ENCODE measurements at regions not wholly inside any gene's neighbourhood (a gene's known extent, or its start where the extent isn't known, plus 50 kb on each side); places are given as distances from the start of the nearest gene placed in this dataset.
"Not testable (repeated sequence)": the region's sequence is repeated elsewhere in the genome, so short reads cannot be mapped to it uniquely, and the experiment has no call there.

GRCh38 chr7:24432677-24433076 lies 140.6 kb upstream of the PALS2 start:
- H3K36me3 Mint-ChIP-seq (ENCODE audit: low read depth): no peaks in the 10 kb centered on the region
- no peak overlapping the region for H3K27ac Mint-ChIP-seq
- no peaks in the 10 kb centered on the region for H3K4me1 Mint-ChIP-seq (ENCODE audit: low read depth)
- no peaks in the 10 kb centered on the region for H3K9me3 Mint-ChIP-seq
- H3K4me3 Mint-ChIP-seq: no peak overlapping the region
- peaks cover 18% of the 10 kb centered on the region for H3K27me3 Mint-ChIP-seq (ENCODE audit: low read depth)
- DNase-seq (ENCODE audit: low spot score): no peak

- DNase-seq (ENCODE audit: low spot score): no peak
- Mint-ChIP-seq H3K9me3 (peaks cover 10% of the 10 kb centered on the region), H3K27me3 (ENCODE audit: low read depth) (peaks cover 16% of the 10 kb centered on the region), H3K4me3 (no peak overlapping the region), H3K27ac (no peak overlapping the region), H3K36me3 (ENCODE audit: low read depth) (no peaks in the 10 kb centered on the region), H3K4me1 (ENCODE audit: low read depth) (peaks cover 5% of the 10 kb centered on the region)
Measured at GRCh38 chr7:24434972-24435371, 138.3 kb upstream of the PALS2 start.

- H3K4me1 Mint-ChIP-seq (ENCODE audit: low read depth): peaks cover 10% of the 10 kb centered on the region
- H3K9me3 Mint-ChIP-seq: peaks cover 11% of the 10 kb centered on the region
- no peak overlapping the region for H3K4me3 Mint-ChIP-seq
- no peaks in the 10 kb centered on the region for H3K36me3 Mint-ChIP-seq (ENCODE audit: low read depth)
- no peak for DNase-seq (ENCODE audit: low spot score)
- H3K27ac Mint-ChIP-seq: no peak overlapping the region
- H3K27me3 Mint-ChIP-seq (ENCODE audit: low read depth): peaks cover 16% of the 10 kb centered on the region
Measured at GRCh38 chr7:24436131-24436920, 136.9 kb upstream of the PALS2 start.

- Mint-ChIP-seq H3K27me3 (ENCODE audit: low read depth) (peaks cover 16% of the 10 kb centered on the region), H3K36me3 (ENCODE audit: low read depth) (no peaks in the 10 kb centered on the region), H3K4me3 (no peak overlapping the region), H3K27ac (no peak overlapping the region), H3K9me3 (peaks cover 14% of the 10 kb centered on the region), H3K4me1 (ENCODE audit: low read depth) (peaks cover 21% of the 10 kb centered on the region)
- DNase-seq (ENCODE audit: low spot score): no peak
Measured at GRCh38 chr7:24438232-24438631, 135.0 kb upstream of the PALS2 start.

GRCh38 chr7:24439104-24439503 lies 134.1 kb upstream of the PALS2 start:
- peaks cover 16% of the 10 kb centered on the region for H3K27me3 Mint-ChIP-seq (ENCODE audit: low read depth)
- not testable (repeated sequence) for H3K4me3 Mint-ChIP-seq; H3K27ac Mint-ChIP-seq; DNase-seq (ENCODE audit: low spot score); H3K36me3 Mint-ChIP-seq (ENCODE audit: low read depth)
- H3K9me3 Mint-ChIP-seq: peaks cover 17% of the 10 kb centered on the region
- peaks cover 23% of the 10 kb centered on the region for H3K4me1 Mint-ChIP-seq (ENCODE audit: low read depth)

- H3K27ac Mint-ChIP-seq: no peak overlapping the region
- peaks cover 17% of the 10 kb centered on the region for H3K9me3 Mint-ChIP-seq
- no peak for DNase-seq (ENCODE audit: low spot score)
- peak overlapping the region; percentile 13 for H3K4me3 Mint-ChIP-seq
- peaks cover 5% of the 10 kb centered on the region for H3K27me3 Mint-ChIP-seq (ENCODE audit: low read depth)
- H3K36me3 Mint-ChIP-seq (ENCODE audit: low read depth): no peaks in the 10 kb centered on the region
- H3K4me1 Mint-ChIP-seq (ENCODE audit: low read depth): peaks cover 23% of the 10 kb centered on the region
Measured at GRCh38 chr7:24440892-24441291, 132.4 kb upstream of the PALS2 start.

- Mint-ChIP-seq H3K4me3 (peak overlapping the region; percentile 34), H3K27me3 (ENCODE audit: low read depth) (peaks cover 8% of the 10 kb centered on the region), H3K9me3 (peaks cover 17% of the 10 kb centered on the region), H3K27ac (no peak overlapping the region), H3K36me3 (ENCODE audit: low read depth) (no peaks in the 10 kb centered on the region), H3K4me1 (ENCODE audit: low read depth) (peaks cover 23% of the 10 kb centered on the region)
- no peak for DNase-seq (ENCODE audit: low spot score)
Measured at GRCh38 chr7:24441314-24442027, 131.8 kb upstream of the PALS2 start.

GRCh38 chr7:24442170-24442777 lies 131.0 kb upstream of the PALS2 start:
- Mint-ChIP-seq H3K27me3 (ENCODE audit: low read depth) (peaks cover 8% of the 10 kb centered on the region), H3K36me3 (ENCODE audit: low read depth) (no peaks in the 10 kb centered on the region), H3K4me3 (no peak overlapping the region), H3K4me1 (ENCODE audit: low read depth) (peaks cover 23% of the 10 kb centered on the region), H3K27ac (no peak overlapping the region), H3K9me3 (peaks cover 17% of the 10 kb centered on the region)
- DNase-seq (ENCODE audit: low spot score): no peak

GRCh38 chr7:24444666-24445440 lies 128.4 kb upstream of the PALS2 start:
- Mint-ChIP-seq H3K36me3 (ENCODE audit: low read depth) (no peaks in the 10 kb centered on the region), H3K27ac (no peak overlapping the region), H3K4me3 (no peak overlapping the region), H3K9me3 (peaks cover 8% of the 10 kb centered on the region), H3K4me1 (ENCODE audit: low read depth) (peaks cover 18% of the 10 kb centered on the region), H3K27me3 (ENCODE audit: low read depth) (peaks cover 5% of the 10 kb centered on the region)
- DNase-seq (ENCODE audit: low spot score): no peak

- peaks cover 5% of the 10 kb centered on the region for H3K9me3 Mint-ChIP-seq
Measured at GRCh38 chr7:24448038-24448437, 125.2 kb upstream of the PALS2 start.

GRCh38 chr7:24449416-24449815 lies 123.8 kb upstream of the PALS2 start:
- not testable (repeated sequence) for H3K36me3 Mint-ChIP-seq (ENCODE audit: low read depth); H3K4me3 Mint-ChIP-seq; H3K27ac Mint-ChIP-seq; H3K27me3 Mint-ChIP-seq (ENCODE audit: low read depth); H3K9me3 Mint-ChIP-seq; H3K4me1 Mint-ChIP-seq (ENCODE audit: low read depth); DNase-seq (ENCODE audit: low spot score)

More at GRCh38 chr7:24448038-24448437, 125.2 kb upstream of the PALS2 start:
- peaks cover 4% of the 10 kb centered on the region for H3K4me1 Mint-ChIP-seq (ENCODE audit: low read depth)
- DNase-seq (ENCODE audit: low spot score): no peak
- H3K4me3 Mint-ChIP-seq: no peak overlapping the region
- no peak overlapping the region for H3K27ac Mint-ChIP-seq
- H3K27me3 Mint-ChIP-seq (ENCODE audit: low read depth): peaks cover 5% of the 10 kb centered on the region
- no peaks in the 10 kb centered on the region for H3K36me3 Mint-ChIP-seq (ENCODE audit: low read depth)

GRCh38 chr7:24455813-24456525 lies 117.3 kb upstream of the PALS2 start:
- Mint-ChIP-seq H3K27me3 (ENCODE audit: low read depth) (peaks cover 19% of the 10 kb centered on the region), H3K9me3 (no peaks in the 10 kb centered on the region), H3K4me3 (no peak overlapping the region), H3K36me3 (ENCODE audit: low read depth) (no peaks in the 10 kb centered on the region), H3K27ac (no peak overlapping the region), H3K4me1 (ENCODE audit: low read depth) (peaks cover 2% of the 10 kb centered on the region)
- DNase-seq (ENCODE audit: low spot score): no peak

- Mint-ChIP-seq H3K27ac (no peak overlapping the region), H3K4me1 (ENCODE audit: low read depth) (peaks cover 2% of the 10 kb centered on the region), H3K27me3 (ENCODE audit: low read depth) (peaks cover 24% of the 10 kb centered on the region), H3K4me3 (no peak overlapping the region), H3K36me3 (ENCODE audit: low read depth) (no peaks in the 10 kb centered on the region), H3K9me3 (no peaks in the 10 kb centered on the region)
- DNase-seq (ENCODE audit: low spot score): no peak
Measured at GRCh38 chr7:24456526-24457218, 116.6 kb upstream of the PALS2 start.

Measured in T-helper 2 cell treated with Interferon-gamma antibody and Interleukin-4, amounts not matched to agents 5 μg/mL and 100 μg/mL, for 36 hours (primary cell).